Neural progenitor cell (in vitro differentiated cells): ENCODE measurements at regions not wholly inside any gene's neighbourhood (a gene's known extent, or its start where the extent isn't known, plus 50 kb on each side); places are given as distances from the start of the nearest gene placed in this dataset.
A peak's percentile ranks its signal among the peaks of the same experiment; 100 is the strongest.

ENCODE experiments used
- DNase-seq: peaks from one replicate; pipeline ENCODE4 v3.0.0-alpha.2; 2016; ENCODE audit warnings: low spot score
- H2AFZ ChIP-seq: fragments of 200-600 bp; sonication (generic); replicated peaks from 2 replicates; pipeline ENCODE4 v1.6.1; 2016; ENCODE audit warnings: antibody characterized with exemption
- H3F3A ChIP-seq: fragments of 200-600 bp; sonication (generic); 2 replicates; pipeline ENCODE4 v1.6.1; 2016; ENCODE audit warnings: antibody characterized with exemption, low read depth
- H3K27ac ChIP-seq: fragments of 200-600 bp; sonication (generic); 2 replicates; pipeline ENCODE4 v1.5.1; 2016; ENCODE audit warnings: mild to moderate bottlenecking
- H3K27me3 ChIP-seq: fragments of 200-600 bp; sonication (generic); 2 replicates; pipeline ENCODE4 v1.6.1; 2016; ENCODE audit warnings: mild to moderate bottlenecking, moderate library complexity
- H3K36me3 ChIP-seq: fragments of 200-600 bp; sonication (generic); 2 replicates; pipeline ENCODE4 v1.5.1; 2016
- H3K4me1 ChIP-seq: fragments of 200-600 bp; sonication (generic); 2 replicates; pipeline ENCODE4 v1.6.1; 2016; ENCODE audit warnings: mixed run types
- H3K4me2 ChIP-seq: fragments of 200-600 bp; sonication (generic); 2 replicates; pipeline ENCODE4 v1.6.1; 2016
- H3K4me3 ChIP-seq: fragments of 200-600 bp; sonication (generic); 2 replicates; pipeline ENCODE4 v1.5.1; 2016
- H3K79me2 ChIP-seq: fragments of 200-600 bp; sonication (generic); 2 replicates; pipeline ENCODE4 v1.6.1; 2016; ENCODE audit warnings: low read depth
- H3K9ac ChIP-seq: fragments of 200-600 bp; sonication (generic); 2 replicates; pipeline ENCODE4 v1.6.1; 2016
- H3K9me3 ChIP-seq: fragments of 200-600 bp; sonication (generic); 2 replicates; pipeline ENCODE4 v1.5.1; 2016; ENCODE audit warnings: low read depth
- H4K20me1 ChIP-seq: fragments of 200-600 bp; sonication (generic); 2 replicates; pipeline ENCODE4 v1.6.1; 2016; ENCODE audit warnings: low read depth
- H3K27ac Mint-ChIP-seq: 3 replicates; pipeline ENCODE4 v1.8.0; 2021; ENCODE audit warnings: mixed read lengths
- H3K27me3 Mint-ChIP-seq: 2 replicates; pipeline ENCODE4 v1.8.0; 2022; ENCODE audit warnings: low read depth, mild to moderate bottlenecking, inconsistent platforms, moderate library complexity, mixed read lengths; ENCODE audit not compliant: insufficient read depth
- H3K36me3 Mint-ChIP-seq: 3 replicates; pipeline ENCODE4 v1.8.0; 2021; ENCODE audit warnings: mixed read lengths
- H3K4me1 Mint-ChIP-seq: 3 replicates; pipeline ENCODE4 v1.8.0; 2021; ENCODE audit warnings: mixed read lengths
- H3K4me3 Mint-ChIP-seq: 3 replicates; pipeline ENCODE4 v1.8.0; 2021; ENCODE audit warnings: mild to moderate bottlenecking, moderate library complexity, mixed read lengths
- H3K9me3 Mint-ChIP-seq: 3 replicates; pipeline ENCODE4 v1.8.0; 2020; ENCODE audit warnings: mixed read lengths
- CTCF ChIP-seq: fragments of 200-600 bp; sonication (generic); IDR thresholded peaks from 2 replicates; pipeline ENCODE4 v1.5.1; 2017; ENCODE audit warnings: antibody characterized with exemption, mild to moderate bottlenecking
- EZH2 ChIP-seq: fragments of 200-600 bp; sonication (generic); IDR thresholded peaks from 2 replicates; pipeline ENCODE4 v1.6.1; 2017; ENCODE audit warnings: antibody characterized with exemption, mild to moderate bottlenecking, moderate library complexity
- EZH2phosphoT487 ChIP-seq: fragments of 200-600 bp; sonication (generic); IDR thresholded peaks from 2 replicates; pipeline ENCODE4 v1.6.1; 2017; ENCODE audit warnings: antibody characterized with exemption

GRCh38 chr5:99060306-99061261, 131.8 kb upstream of the CHD1 start:
- Histone ChIP-seq H3K9me3 (no peaks in the 10 kb centered on the region), H4K20me1 (no peaks in the 10 kb centered on the region), H3K4me1 (peaks cover under 1% of the 10 kb centered on the region), H3K36me3 (no peaks in the 10 kb centered on the region), H3F3A (no peaks in the 10 kb centered on the region), H2AFZ (no peak overlapping the region), H3K27me3 (no peaks in the 10 kb centered on the region), H3K4me2 (no peak overlapping the region), H3K9ac (no peak overlapping the region), H3K79me2 (no peaks in the 10 kb centered on the region), H3K27ac (no peak overlapping the region), H3K4me3 (no peak overlapping the region)
- Mint-ChIP-seq H3K4me3 (no peak overlapping the region), H3K36me3 (no peaks in the 10 kb centered on the region), H3K27me3 (no peaks in the 10 kb centered on the region), H3K4me1 (peaks cover 3% of the 10 kb centered on the region), H3K9me3 (no peaks in the 10 kb centered on the region), H3K27ac (no peak overlapping the region)
- TF ChIP-seq EZH2 = no peak
- peak; percentile 99 for TF ChIP-seq CTCF
- DNase-seq = peak; percentile 71

DNA sequence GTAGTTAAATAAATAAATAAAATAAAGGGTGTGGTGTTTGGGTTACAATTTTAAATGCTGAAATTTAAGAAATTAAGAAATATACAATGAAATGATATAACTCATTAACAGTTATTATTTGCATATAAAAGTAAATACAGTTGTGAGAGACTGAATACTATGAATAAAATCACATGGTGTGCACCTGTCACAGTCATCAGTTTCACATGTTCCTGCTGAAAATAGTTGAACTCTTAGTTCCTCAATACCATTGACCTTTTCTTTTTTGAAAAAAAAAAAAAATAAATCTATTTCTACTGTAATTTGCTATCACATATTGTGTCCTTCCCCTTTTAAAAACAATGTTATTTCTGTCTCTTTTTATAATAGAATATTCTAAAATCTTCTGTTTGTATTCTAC, 130.9 kb upstream of the CHD1 start:
- no peaks in the 10 kb centered on the region for H3F3A ChIP-seq
- peaks cover 8% of the 10 kb centered on the region for H3K4me1 ChIP-seq
- no peaks in the 10 kb centered on the region for H3K9me3 Mint-ChIP-seq
- H3K27me3 ChIP-seq = no peaks in the 10 kb centered on the region
- H3K9ac ChIP-seq = no peak overlapping the region
- H3K4me2 ChIP-seq = no peak overlapping the region
- no peaks in the 10 kb centered on the region for H3K9me3 ChIP-seq
- no peak for DNase-seq
- H3K79me2 ChIP-seq = no peaks in the 10 kb centered on the region
- no peak overlapping the region for H3K4me3 Mint-ChIP-seq
- H3K36me3 ChIP-seq = no peaks in the 10 kb centered on the region
- H3K27ac Mint-ChIP-seq = no peak overlapping the region
- TF ChIP-seq EZH2phosphoT487 (no peak), CTCF (no peak), EZH2 (no peak)
- H3K36me3 Mint-ChIP-seq = no peaks in the 10 kb centered on the region
- no peak overlapping the region for H2AFZ ChIP-seq
- H3K4me1 Mint-ChIP-seq = peaks cover 3% of the 10 kb centered on the region
- no peaks in the 10 kb centered on the region for H4K20me1 ChIP-seq
- H3K4me3 ChIP-seq = no peak overlapping the region
- H3K27ac ChIP-seq = no peak overlapping the region
- H3K27me3 Mint-ChIP-seq = no peaks in the 10 kb centered on the region

GRCh38 chr5:99058466-99058865, 129.7 kb upstream of the CHD1 start:
- DNase-seq = no peak
- Mint-ChIP-seq H3K4me1 (peaks cover 3% of the 10 kb centered on the region), H3K36me3 (no peaks in the 10 kb centered on the region), H3K27me3 (no peaks in the 10 kb centered on the region), H3K27ac (no peak overlapping the region), H3K9me3 (no peaks in the 10 kb centered on the region), H3K4me3 (no peak overlapping the region)
- no peak overlapping the region for H3K27ac ChIP-seq
- no peak overlapping the region for H3K9ac ChIP-seq
- no peaks in the 10 kb centered on the region for H3K27me3 ChIP-seq
- peaks cover 8% of the 10 kb centered on the region for H3K4me1 ChIP-seq
- H3K79me2 ChIP-seq = no peaks in the 10 kb centered on the region
- no peak overlapping the region for H3K4me2 ChIP-seq
- TF ChIP-seq EZH2phosphoT487 = no peak
- TF ChIP-seq EZH2 = no peak
- TF ChIP-seq CTCF = no peak
- H3K9me3 ChIP-seq = no peaks in the 10 kb centered on the region
- no peak overlapping the region for H3K4me3 ChIP-seq
- H3K36me3 ChIP-seq = no peaks in the 10 kb centered on the region
- no peaks in the 10 kb centered on the region for H4K20me1 ChIP-seq
- no peaks in the 10 kb centered on the region for H3F3A ChIP-seq
- H2AFZ ChIP-seq = no peak overlapping the region
